Activated CD4-positive, alpha-beta T cell treated with anti-CD3 and anti-CD28 coated beads, Interleukin-2, amount 50 U/mL, for 1 hour (primary cell): ENCODE measurements at regions not wholly inside any gene's neighbourhood (a gene's known extent, or its start where the extent isn't known, plus 50 kb on each side); places are given as distances from the start of the nearest gene placed in this dataset.

Experiments used
- DNase-seq: peaks from one replicate; pipeline ENCODE4 v3.0.0-alpha.2; 2020

DNA sequence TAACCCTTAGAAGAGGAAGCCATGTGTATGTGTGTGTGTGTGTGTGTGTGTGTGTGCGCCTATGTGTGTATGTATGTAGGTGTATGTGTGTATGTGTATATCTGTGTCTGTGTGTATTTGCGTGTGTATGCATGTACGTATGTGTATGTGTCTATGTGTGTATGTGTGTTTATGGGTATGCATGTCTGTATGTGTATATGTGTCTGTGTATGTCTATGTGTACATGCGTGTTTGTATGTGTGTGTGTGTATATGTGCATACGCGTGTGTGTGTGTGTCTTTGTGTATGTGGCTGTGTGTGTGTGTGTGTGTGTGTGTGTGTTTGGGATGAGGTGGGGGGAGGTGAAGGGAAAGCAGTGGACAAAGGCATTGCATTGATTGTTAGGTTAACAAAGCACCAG lies 380.2 kb downstream of the HRH4 start:
- DNase-seq = no peak

DNA sequence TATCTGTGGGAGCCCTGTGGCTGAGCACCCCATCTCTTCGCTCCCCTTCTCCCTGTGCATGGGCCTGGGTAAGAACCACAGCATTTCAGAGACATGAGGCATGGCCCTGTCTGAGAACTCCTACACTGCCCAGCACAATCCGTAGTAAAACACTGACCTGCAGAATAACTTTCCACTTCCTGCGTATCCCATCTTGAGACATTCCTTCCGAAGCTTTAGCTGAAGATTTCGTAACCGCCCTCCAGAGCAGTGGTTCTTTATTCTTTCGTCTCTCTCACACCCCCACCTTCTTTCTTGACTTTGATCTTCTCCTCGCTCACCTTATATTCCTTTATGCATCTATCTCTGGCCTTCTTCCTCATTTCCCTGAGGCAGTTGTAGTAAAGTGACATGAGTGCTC lies 381.1 kb downstream of the HRH4 start:
- no peak for DNase-seq

DNA sequence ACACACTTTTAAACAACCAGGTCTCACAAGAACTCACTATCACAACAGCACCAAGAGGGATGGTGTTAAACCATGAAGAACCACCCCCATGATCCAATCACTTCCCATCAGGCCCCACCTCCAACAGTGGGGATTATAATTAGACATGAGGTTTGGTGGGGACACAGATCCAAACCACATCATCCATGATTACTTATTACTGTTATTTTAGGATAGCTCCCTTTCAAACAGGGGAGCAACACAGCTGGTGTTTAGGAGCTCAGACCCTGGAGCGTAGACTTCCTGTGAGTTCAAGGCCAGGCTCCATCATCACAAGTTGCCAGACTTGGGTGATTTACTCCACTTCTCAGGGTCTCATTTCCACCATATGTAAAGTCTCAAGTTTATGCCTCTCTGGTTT lies 382.7 kb downstream of the HRH4 start:
- no peak for DNase-seq

GRCh38 chr18:24846138-24846537 lies 385.7 kb downstream of the HRH4 start:
- no peak for DNase-seq

GRCh38 chr18:24850532-24850931 lies 390.1 kb downstream of the HRH4 start:
- DNase-seq = no peak

- no peak for DNase-seq
These were observed 392.6 kb downstream of the HRH4 start for GRCh38 chr18:24853076-24853475.

DNA sequence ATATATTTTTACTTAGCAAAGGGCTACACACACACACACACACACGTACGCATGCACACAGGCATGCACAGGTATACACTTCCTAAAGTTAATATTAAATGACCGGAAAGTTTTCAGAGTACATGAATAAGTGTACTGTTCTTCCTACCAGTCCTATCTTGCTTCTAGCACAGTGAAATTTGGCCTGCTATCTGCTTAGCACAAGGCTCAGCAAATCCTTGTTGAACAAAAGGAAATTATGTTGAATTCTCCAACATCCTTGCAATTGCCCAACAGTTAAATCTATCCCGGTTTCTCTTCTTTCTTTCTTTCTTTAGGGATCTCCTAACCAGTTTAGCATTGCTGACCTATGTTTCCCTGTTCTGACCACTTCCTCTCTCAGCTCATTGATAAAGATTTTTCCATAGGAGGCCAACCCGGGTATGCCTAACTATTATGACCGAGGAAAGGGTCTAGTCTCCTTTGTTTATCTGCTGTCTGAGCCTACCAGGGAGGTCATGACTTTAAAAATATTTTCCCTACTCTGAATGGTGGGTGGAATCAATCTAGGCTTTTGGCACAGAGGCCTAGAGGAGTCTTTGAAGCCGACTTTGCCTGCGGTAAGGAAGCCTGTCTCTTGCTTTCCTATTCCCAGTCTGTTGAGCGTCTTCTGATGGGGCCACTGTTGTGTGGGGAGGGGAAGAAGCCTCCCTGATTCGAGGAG lies 400.7 kb downstream of the HRH4 start:
- DNase-seq = no peak

DNA sequence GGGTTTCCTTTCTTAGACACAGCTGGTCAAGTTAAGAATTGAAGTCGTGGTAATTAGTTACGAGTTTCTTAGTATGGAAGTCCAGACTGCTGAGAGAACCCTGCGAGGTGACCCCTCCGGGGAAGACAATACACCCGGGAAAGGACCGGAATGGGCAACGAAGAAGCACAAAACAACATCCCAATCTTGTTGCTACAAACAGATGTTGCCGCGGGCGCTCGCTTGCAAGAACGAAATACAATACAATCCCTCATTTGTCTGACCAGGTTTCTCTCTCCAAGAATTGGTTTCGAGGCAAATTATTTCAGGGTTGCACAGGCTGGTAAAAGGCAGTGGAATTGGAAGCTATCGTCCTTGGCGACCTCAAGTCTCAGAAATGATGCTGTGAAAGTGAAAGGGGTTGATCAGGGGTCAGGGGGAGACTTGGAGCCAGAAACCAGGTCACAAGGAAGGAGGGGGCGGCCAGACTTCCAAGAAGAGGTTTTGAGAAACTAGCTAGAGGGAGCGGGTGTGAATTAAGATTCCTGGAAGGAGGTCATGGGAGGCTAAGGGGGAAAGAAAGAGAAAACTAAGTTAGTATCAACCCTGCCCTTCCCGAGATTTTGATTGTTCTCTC lies 401.9 kb downstream of the HRH4 start:
- DNase-seq = no peak

GRCh38 chr18:24868311-24868710 lies 407.9 kb downstream of the HRH4 start:
- no peak for DNase-seq

- DNase-seq = no peak
These were observed 408.4 kb downstream of the HRH4 start for GRCh38 chr18:24868760-24869237.

GRCh38 chr18:24869285-24869684 lies 408.8 kb downstream of the HRH4 start:
- no peak for DNase-seq

DNA sequence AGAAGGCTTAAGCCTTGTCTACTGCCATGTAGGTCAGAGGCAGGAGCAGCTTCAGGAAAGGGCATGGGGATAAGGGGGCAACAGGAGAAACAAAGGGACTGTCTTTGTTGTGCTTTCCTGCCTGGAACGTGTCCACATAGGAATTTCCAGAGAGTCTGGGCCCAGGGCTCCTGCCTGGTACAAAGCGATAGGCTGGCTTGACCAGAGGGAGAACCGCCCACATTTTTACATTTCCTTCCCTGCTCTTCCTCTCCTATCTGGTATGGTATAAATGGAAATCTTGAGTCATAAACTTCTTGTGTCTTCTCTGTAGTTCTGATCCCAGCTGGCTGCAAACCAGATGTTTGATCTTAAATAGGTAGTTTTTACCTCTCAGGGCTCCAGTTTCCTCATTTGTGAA lies 414.8 kb downstream of the HRH4 start:
- DNase-seq = no peak

- no peak for DNase-seq
These were observed 415.3 kb downstream of the HRH4 start for GRCh38 chr18:24875777-24876176.

- no peak for DNase-seq
These were observed 415.8 kb downstream of the HRH4 start for GRCh38 chr18:24876266-24876665.

DNA sequence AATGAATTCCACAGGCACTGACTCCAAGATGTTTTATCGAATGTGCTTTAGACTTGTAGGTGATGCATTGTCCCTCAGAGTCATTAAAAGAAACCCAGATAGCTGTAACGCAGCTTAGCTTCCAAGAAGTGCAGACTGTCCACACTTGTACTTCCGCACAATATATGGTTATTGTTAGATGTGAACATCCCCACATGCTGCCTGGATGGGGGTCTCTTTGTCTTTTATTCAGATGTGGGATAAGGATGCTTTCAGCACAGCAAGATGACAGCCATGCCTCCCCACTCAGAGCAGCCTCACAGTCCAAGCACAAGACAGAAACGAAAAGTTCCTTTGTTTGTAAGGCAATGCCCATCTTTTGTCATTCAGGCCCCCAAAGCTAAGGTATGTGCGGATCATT lies 416.6 kb downstream of the HRH4 start:
- DNase-seq = no peak

GRCh38 chr18:24877546-24877945 lies 417.1 kb downstream of the HRH4 start:
- DNase-seq = no peak

DNA sequence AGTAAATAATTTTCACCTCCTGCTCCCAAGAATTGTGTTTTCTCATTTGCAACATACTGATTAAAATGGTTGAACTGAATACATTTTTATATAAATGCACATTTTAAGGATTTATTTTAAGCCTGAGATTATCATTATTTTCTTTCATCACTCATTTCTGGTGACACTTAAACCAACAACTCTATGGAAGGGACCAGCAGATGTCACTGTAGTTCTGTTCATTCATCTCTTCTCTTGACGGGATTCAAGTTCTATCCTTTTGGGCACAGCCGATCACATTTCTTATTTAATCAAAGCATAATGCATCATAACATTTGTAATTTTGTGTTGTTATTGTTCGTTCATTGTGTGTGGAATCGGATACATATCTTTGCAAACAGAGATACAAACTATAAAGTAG lies 417.9 kb downstream of the HRH4 start:
- DNase-seq = no peak

DNA sequence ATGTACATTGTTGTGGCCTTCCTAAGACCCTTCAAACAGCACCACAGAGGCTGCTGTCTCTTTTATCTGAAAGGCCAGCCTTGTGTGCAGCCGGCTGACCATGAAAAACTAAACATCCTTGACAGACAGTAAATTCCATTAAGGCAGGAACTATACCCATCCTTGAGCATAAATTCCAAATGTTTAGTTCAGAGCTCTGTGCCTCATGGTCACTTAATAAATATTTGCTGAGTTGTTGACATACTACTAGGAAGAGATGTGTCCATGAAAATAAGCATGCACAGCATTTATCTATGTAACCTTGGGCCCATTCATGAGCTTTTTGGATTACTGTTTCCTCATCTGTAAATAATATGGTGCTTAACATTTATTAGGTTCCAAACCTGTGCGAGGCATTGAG lies 424.8 kb downstream of the HRH4 start:
- DNase-seq = no peak

DNA sequence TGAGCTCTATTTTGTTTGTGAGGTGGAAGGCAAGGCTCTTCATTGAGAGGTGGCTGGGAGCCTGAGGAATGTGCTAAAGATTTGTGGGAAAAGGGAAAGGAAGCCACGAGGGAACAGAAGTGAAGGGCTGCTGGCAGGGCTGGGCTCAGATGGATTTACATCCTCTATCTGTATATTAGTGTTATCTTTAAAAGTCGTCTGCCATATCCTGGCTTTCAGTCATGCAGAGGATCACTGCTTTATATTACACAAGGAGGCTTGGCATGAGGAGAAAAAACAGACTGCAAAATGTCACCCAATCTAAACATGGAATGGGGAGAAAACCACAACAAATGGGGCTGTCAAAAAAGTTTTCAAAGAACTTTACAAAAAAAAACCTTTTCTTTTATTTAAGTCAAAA lies 434.4 kb downstream of the HRH4 start:
- no peak for DNase-seq

- DNase-seq = no peak
These were observed 437.0 kb downstream of the HRH4 start for GRCh38 chr18:24897461-24897860.

GRCh38 chr18:24910221-24910620 lies 441.7 kb downstream of the ZNF521 start:
- DNase-seq = no peak

DNA sequence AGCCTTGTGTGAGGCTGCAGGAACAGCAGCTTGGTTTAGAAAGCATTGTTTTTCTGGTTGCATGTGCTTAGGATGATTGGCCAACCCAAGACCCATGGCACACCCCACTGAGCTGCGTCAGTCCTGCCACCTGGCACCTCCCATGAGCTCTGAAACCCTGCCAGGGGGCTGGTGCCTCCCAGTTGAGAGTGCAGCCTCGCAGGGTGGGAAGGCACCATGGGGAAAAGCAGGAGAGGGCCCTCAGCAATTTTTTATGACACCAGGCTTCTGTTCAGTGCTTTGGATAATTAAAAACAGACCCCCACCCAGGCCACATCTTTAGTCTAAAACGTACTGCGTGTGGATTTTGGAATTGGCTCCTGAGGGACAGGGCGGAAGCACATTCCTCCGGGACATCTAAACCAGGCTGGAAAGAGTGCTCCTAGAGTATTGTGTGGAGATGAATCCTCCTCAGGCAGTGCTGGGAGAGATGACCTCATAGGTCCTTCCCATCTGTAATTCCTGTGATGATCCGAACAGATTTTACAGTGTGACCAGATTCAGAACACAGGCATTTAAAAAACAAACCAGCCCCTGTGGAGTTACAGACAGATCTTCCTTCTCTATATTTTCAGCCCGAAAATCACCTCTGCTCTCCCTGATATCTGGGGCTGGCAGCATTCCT lies 438.3 kb downstream of the ZNF521 start:
- DNase-seq = no peak

DNA sequence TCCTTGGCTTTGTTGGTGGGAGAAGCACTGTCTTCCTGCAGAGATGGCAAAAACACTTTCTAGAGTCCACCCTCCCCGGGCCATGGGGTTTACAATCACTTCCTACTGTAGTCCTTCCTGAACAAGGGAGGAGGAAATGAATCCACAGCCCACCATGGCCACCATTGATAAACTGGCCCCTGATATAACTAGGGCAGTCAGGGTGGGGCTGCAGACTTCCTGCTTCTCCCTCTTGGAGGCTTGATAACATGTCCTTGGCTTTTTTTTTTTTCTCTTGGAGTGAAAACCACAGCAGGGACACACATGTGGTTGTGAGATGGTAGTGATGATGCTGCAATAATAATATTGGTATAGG lies 437.8 kb downstream of the ZNF521 start:
- DNase-seq = no peak

DNA sequence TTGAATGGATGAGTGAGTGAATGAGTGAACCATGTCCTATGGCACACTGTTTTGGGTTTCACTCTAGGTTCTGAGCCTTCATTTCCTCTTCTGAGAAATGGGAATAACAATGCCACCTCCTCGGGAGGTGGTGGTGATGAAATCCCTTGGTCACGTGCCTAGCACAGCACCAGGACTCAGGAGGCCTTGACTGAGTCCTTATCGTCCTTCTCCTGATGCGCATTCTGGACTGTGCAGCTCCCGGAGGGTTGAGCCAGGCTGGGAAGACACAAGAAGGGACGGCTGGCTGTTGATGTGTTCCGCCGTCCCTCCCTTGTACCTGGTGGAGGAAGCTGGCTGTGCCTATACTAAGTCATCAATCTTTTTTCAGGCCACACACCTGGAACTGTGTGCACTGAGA lies 437.3 kb downstream of the ZNF521 start:
- DNase-seq = no peak

- no peak for DNase-seq
These were observed 436.4 kb downstream of the ZNF521 start for GRCh38 chr18:24915547-24915946.
